Mammary epithelial cell (primary cell): ENCODE measurements at regions not wholly inside any gene's neighbourhood (a gene's known extent, or its start where the extent isn't known, plus 50 kb on each side); places are given as distances from the start of the nearest gene placed in this dataset.

ENCODE experiments used
- EZH2 ChIP-seq: IDR thresholded peaks from 2 replicates; pipeline ENCODE4 v1.6.1; 2012; ENCODE audit warnings: low read length, inconsistent platforms, borderline replicate concordance
- TF ChIP-seq, protein P1 (sequence below), 2 donors: IDR thresholded peaks in 1 of 2; conservative IDR thresholded peaks in 1 of 2; 2 replicates each; pipeline ENCODE4 v1.5.1; 2011 to 2012; ENCODE audit warnings: inconsistent platforms in 2 of 2, low read length in 2 of 2, mild to moderate bottlenecking in 2 of 2, control low read depth in 1 of 2, low read depth in 1 of 2; ENCODE audit not compliant: insufficient read depth in 1 of 2; ENCODE audit errors: extremely low read depth in 1 of 2

DNA sequence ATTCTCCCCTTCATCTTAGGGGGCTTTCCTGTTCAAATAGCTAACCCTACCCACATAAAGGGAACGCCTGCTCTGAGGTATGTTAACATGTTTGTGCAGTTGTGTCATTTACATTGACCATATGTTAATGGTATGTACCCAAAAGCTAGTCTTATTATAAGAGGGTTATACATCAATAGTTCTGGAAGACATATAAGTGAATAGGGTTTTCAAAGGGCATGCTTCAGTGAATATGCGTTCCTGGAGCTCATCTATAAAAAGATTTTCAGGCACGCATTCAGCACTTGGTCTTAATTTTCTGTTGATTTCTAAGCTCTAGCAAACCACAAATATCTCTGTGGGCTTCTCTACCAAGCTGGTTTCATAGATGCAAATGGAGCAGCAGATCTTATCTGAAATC lies 766.1 kb downstream of the IRX1 start:
- TF ChIP-seq, protein P1, sequence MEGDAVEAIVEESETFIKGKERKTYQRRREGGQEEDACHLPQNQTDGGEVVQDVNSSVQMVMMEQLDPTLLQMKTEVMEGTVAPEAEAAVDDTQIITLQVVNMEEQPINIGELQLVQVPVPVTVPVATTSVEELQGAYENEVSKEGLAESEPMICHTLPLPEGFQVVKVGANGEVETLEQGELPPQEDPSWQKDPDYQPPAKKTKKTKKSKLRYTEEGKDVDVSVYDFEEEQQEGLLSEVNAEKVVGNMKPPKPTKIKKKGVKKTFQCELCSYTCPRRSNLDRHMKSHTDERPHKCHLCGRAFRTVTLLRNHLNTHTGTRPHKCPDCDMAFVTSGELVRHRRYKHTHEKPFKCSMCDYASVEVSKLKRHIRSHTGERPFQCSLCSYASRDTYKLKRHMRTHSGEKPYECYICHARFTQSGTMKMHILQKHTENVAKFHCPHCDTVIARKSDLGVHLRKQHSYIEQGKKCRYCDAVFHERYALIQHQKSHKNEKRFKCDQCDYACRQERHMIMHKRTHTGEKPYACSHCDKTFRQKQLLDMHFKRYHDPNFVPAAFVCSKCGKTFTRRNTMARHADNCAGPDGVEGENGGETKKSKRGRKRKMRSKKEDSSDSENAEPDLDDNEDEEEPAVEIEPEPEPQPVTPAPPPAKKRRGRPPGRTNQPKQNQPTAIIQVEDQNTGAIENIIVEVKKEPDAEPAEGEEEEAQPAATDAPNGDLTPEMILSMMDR (conservative IDR thresholded peaks at IDR 0.05 in 1 of 2, IDR thresholded peaks at IDR 0.05 in 1 of 2; ENCODE audit: extremely low read depth in 1 of 2, insufficient read depth in 1 of 2, low read depth in 1 of 2, low read length in 2 of 2) = no peak
- TF ChIP-seq EZH2 = no peak
